ENCODE measurements at regions not wholly inside any gene's neighbourhood (a gene's known extent, or its start where the extent isn't known, plus 50 kb on each side); places are given as distances from the start of the nearest gene placed in this dataset.

GRCh38 chr20:17885076-17885475, 83.5 kb downstream of the SNX5 start:
- TF ChIP-seq POLR2AphosphoS5 (IDR thresholded peaks at IDR 0.05; ENCODE audit: low read depth, low read length) (no peak), POLR2A (IDR thresholded peaks at IDR 0.05; ENCODE audit: control extremely low read depth in 1 of 2, low read depth in 2 of 2, low read length in 2 of 2) (no peak), JUN (IDR thresholded peaks at IDR 0.05; ENCODE audit: low read depth, low read length) (no peak), TCF12 (IDR thresholded peaks at IDR 0.05; ENCODE audit: low read depth, low read length) (no peak), CTCF (IDR thresholded peaks at IDR 0.05; ENCODE audit: control extremely low read depth in 1 of 3, insufficient read depth in 1 of 3, low read depth in 1 of 3, low read length in 3 of 3) (no peak), EP300 (IDR thresholded peaks at IDR 0.05; ENCODE audit: borderline replicate concordance in 1 of 2, low read depth in 2 of 2, low read length in 2 of 2) (no peak), GABPA (IDR thresholded peaks at IDR 0.05; ENCODE audit: borderline replicate concordance, insufficient read depth, low read length) (no peak), CEBPB (IDR thresholded peaks at IDR 0.05; ENCODE audit: low read depth, low read length) (no peak), EZH2 (IDR thresholded peaks at IDR 0.05; ENCODE audit: low read depth, low read length, severe bottlenecking) (no peak), USF2 (IDR thresholded peaks at IDR 0.05; ENCODE audit: low read length) (no peak), SP2 (IDR thresholded peaks at IDR 0.05; ENCODE audit: low read length) (no peak), ATF3 (IDR thresholded peaks at IDR 0.05; ENCODE audit: insufficient read depth, low read depth, low read length) (no peak)

Measured in H1 (cell line).